ENCODE measurements at regions not wholly inside any gene's neighbourhood (a gene's known extent, or its start where the extent isn't known, plus 50 kb on each side); places are given as distances from the start of the nearest gene placed in this dataset.

GRCh38 chr1:38371505-38371844, 324.9 kb upstream of the POU3F1 start:
- DNase-seq (ENCODE audit: low read depth), result no peak
- no peak overlapping the region for H3K4me3 ChIP-seq (ENCODE audit: low read length)
- no peak for TF ChIP-seq CTCF (IDR thresholded peaks at IDR 0.05; ENCODE audit: insufficient read depth, low read depth, low read length, missing control alignments)

GRCh38 chr1:38370716-38371504, 324.3 kb upstream of the POU3F1 start:
- H3K4me3 ChIP-seq (ENCODE audit: low read length), result no peak overlapping the region
- no peak for TF ChIP-seq CTCF (IDR thresholded peaks at IDR 0.05; ENCODE audit: insufficient read depth, low read depth, low read length, missing control alignments)
- DNase-seq (ENCODE audit: low read depth), result no peak

- H3K4me3 ChIP-seq (ENCODE audit: low read length), result no peak overlapping the region
- DNase-seq (ENCODE audit: low read depth), result no peak
- no peak for TF ChIP-seq CTCF (IDR thresholded peaks at IDR 0.05; ENCODE audit: insufficient read depth, low read depth, low read length, missing control alignments)
Measured at GRCh38 chr1:38365242-38365641, 318.6 kb upstream of the POU3F1 start.

GRCh38 chr1:38361566-38361965, 315.0 kb upstream of the POU3F1 start:
- H3K4me3 ChIP-seq (ENCODE audit: low read length), result no peak overlapping the region
- TF ChIP-seq CTCF (IDR thresholded peaks at IDR 0.05; ENCODE audit: insufficient read depth, low read depth, low read length, missing control alignments), result no peak
- DNase-seq (ENCODE audit: low read depth), result no peak

GRCh38 chr1:38360807-38361206, 314.2 kb upstream of the POU3F1 start:
- H3K4me3 ChIP-seq (ENCODE audit: low read length), result no peak overlapping the region
- TF ChIP-seq CTCF (IDR thresholded peaks at IDR 0.05; ENCODE audit: insufficient read depth, low read depth, low read length, missing control alignments), result no peak
- DNase-seq (ENCODE audit: low read depth), result no peak

GRCh38 chr1:38353956-38354355, 307.4 kb upstream of the POU3F1 start:
- no peak for TF ChIP-seq CTCF (IDR thresholded peaks at IDR 0.05; ENCODE audit: insufficient read depth, low read depth, low read length, missing control alignments)
- no peak overlapping the region for H3K4me3 ChIP-seq (ENCODE audit: low read length)
- no peak for DNase-seq (ENCODE audit: low read depth)

GRCh38 chr1:38352869-38353268, 306.3 kb upstream of the POU3F1 start:
- no peak overlapping the region for H3K4me3 ChIP-seq (ENCODE audit: low read length)
- TF ChIP-seq CTCF (IDR thresholded peaks at IDR 0.05; ENCODE audit: insufficient read depth, low read depth, low read length, missing control alignments), result no peak
- DNase-seq (ENCODE audit: low read depth), result no peak

Measured in epithelial cell of esophagus (primary cell).